Choroid plexus epithelial cell (primary cell): ENCODE measurements at regions not wholly inside any gene's neighbourhood (a gene's known extent, or its start where the extent isn't known, plus 50 kb on each side); places are given as distances from the start of the nearest gene placed in this dataset.

Experiments
- DNase-seq: peaks from one replicate; pipeline ENCODE4 v3.0.0-alpha.2; 2010; ENCODE audit warnings: low read depth
- H3K4me3 ChIP-seq: 2 replicates; pipeline ENCODE4 v1.5.1; 2011; ENCODE audit warnings: low read depth, mild to moderate bottlenecking, control low read depth, low read length, moderate library complexity
- TF ChIP-seq, protein P1 (sequence below): conservative IDR thresholded peaks from 2 replicates; pipeline ENCODE4 v1.5.1; 2011; ENCODE audit warnings: low read depth, mild to moderate bottlenecking, control low read depth, inconsistent platforms, low read length, moderate library complexity

DNA sequence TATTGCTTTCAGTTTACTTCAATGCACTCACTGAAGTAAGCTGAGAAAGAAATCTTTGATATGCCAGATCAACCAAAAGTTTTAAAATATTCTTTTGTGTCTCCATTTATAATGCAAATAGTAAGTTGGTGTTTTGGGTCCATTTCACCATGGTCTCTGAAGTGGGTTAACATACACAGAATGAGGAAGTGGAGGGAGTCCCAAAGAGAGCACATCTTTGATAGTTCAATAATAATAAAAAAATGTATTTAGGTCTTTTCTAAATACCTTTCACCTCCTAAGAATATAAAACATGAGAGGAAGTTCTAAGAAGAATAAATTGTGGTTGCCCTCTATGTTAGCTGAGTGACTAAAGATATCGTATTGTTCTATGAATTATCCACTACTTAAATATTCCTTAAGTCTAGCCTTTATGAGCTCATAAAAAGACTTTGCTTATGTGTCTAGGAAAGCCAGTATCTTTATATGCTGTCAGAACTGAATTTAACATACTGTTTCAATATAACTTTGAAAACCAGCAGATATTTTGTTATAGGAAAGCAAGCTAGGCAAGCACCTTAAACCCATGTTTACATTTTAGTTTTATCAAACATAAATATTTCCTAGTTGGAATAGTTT is 148.7 kb upstream of the ZEB2 start:
- H3K4me3 ChIP-seq, result no peak overlapping the region
- TF ChIP-seq, protein P1, sequence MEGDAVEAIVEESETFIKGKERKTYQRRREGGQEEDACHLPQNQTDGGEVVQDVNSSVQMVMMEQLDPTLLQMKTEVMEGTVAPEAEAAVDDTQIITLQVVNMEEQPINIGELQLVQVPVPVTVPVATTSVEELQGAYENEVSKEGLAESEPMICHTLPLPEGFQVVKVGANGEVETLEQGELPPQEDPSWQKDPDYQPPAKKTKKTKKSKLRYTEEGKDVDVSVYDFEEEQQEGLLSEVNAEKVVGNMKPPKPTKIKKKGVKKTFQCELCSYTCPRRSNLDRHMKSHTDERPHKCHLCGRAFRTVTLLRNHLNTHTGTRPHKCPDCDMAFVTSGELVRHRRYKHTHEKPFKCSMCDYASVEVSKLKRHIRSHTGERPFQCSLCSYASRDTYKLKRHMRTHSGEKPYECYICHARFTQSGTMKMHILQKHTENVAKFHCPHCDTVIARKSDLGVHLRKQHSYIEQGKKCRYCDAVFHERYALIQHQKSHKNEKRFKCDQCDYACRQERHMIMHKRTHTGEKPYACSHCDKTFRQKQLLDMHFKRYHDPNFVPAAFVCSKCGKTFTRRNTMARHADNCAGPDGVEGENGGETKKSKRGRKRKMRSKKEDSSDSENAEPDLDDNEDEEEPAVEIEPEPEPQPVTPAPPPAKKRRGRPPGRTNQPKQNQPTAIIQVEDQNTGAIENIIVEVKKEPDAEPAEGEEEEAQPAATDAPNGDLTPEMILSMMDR, result no peak
- DNase-seq, result no peak

DNA sequence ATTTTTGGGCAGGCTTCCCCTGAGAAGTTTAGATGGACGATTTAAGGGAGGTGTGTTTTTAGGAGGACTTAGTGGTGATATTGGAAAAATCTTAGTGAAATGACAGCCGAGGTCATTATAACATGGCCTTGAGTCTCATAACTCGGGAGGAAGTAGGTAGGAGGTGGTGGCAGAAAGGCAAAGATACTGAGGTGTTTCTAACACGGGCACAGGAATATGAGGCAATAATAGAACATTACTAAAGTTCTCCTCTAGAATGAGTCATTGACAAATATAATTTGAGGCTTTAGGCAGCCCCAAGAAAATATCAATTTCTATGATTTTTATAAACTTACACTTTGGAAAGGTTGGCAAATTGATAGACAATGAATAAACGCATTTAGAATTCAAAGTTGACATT is 146.1 kb upstream of the ZEB2 start:
- peak; percentile 56 for DNase-seq
- H3K4me3 ChIP-seq, result no peak overlapping the region
- TF ChIP-seq, protein P1, result no peak

DNA sequence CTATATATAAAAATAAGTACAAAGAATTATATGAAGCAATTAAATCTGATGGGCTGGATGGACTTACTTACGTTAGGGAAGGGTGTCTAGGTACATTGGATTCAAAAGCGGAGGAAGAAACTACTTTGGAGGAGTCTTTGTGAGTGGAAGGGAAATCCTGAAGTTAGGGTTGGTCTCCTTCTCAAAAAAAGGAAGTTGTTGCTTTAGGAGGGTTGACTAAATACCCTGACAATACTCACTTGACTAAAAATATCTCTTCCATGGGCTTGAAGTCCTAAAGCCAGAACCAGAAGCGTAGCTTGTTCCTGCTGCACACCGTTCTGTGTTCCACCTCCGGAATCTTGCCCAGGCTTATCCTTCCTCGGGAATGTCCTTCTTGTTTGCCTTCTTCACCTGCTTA is 143.3 kb upstream of the ZEB2 start:
- no peak for DNase-seq

DNA sequence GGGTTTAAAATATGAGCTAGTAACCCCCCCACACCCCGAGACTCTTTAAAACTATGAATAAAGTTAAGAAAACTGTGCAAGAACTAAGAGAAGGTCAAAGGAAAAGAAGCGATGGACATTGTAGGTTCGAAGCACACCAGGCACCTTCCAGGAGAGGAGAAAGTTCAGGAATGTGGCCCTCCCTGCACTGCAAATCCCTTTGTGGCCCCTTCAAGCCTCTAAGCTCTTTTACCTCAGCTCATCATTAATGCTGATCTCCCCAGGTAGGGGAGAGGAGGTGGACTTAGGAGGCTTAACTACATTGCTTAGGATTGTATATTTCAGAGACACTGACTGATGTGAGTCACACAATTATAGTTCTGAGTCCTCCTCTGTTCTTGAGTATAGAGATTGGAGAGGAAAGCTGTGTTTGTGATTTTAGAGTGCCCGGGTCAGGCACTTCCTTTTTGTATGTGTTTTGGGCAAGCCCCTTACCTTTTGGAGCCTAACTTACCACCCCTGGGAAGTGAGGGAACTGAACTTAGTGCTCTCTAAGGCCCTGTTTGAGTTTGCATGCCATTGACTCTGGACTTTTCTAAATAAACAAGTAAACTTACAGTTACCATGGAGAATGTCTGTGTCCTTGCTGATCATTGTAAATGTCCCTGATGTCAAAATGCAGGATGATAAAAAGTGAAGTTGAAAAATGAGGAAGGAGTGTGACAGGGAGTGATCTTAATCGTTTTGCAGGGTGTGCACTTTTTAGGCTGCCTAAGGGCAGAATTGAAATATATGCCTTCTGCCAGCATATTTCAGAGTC is 140.8 kb upstream of the ZEB2 start:
- no peak overlapping the region for H3K4me3 ChIP-seq
- TF ChIP-seq, protein P1, result no peak
- peak; percentile 37 for DNase-seq

More for the DNA sequence above, 143.3 kb upstream of the ZEB2 start:
- TF ChIP-seq, protein P1, result no peak
- H3K4me3 ChIP-seq, result no peak overlapping the region

DNA sequence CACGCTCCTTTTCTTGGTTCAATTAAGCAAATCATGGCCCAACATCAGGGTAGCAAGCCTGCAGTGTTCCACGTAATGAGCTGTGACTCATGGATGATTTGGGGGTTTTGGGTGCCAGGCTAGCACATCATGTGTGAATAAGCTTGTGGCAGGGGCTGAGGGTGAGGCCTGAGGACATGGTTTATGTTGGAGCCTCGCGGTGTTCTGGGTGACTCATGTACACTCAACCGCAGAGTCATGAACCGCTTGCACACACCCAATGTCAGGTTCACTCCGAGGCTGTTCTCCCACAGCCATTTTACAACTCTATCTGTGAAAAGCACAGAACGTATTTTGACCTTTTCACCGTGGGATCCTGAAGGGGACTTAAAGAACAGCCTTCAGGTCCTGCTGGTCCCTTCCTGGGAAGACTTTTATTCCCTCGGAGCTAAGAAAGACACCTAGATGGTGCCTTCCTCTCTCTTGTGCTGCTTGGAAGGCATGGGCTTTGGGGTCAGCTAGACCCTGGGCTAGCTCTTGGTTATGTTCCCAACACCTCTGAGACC is 139.9 kb upstream of the ZEB2 start:
- H3K4me3 ChIP-seq, result no peak overlapping the region
- DNase-seq, result peak; percentile 96
- TF ChIP-seq, protein P1, result no peak

DNA sequence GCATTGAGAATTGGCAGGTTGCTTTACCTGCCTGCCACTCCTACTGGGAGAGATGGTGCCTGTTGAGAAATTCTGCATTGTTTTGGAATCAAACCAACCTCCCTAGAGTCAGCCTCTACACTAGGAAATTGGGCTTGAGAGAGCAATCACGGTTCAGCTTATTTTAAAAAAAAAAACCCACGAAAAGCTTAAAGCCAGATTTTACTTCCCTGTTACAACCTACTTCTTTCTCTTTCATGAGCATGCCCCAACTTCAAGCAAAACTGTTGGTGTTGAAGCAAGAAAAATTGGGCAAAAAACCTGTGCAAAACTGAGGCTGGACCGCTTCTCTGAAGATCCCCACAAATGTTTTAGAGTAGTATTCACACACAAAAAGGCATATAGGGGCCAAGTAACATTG is 134.6 kb upstream of the ZEB2 start:
- H3K4me3 ChIP-seq, result no peak overlapping the region
- DNase-seq, result no peak
- TF ChIP-seq, protein P1, result no peak
